GM13976 (cell line): ENCODE measurements at regions not wholly inside any gene's neighbourhood (a gene's known extent, or its start where the extent isn't known, plus 50 kb on each side); places are given as distances from the start of the nearest gene placed in this dataset.

Source experiments
- DNase-seq: peaks from one replicate; pipeline ENCODE4 v3.0.0; 2012; ENCODE audit warnings: low spot score
- CTCF ChIP-seq: IDR thresholded peaks from 2 replicates; pipeline ENCODE4 v1.5.1; 2012; ENCODE audit warnings: borderline replicate concordance, mild to moderate bottlenecking; ENCODE audit not compliant: insufficient read depth; ENCODE audit errors: extremely low read depth, missing control alignments, control extremely low read depth
- in situ Hi-C: fragments of 300-500 bp; cut with MboI; formaldehyde crosslinking; loops from one replicate; pipeline ENCODE4 v1.12.0; 2022; ENCODE audit warnings: low sequenced_read_pairs, mixed read lengths, inconsistent platforms; ENCODE audit not compliant: unreplicated experiment

GRCh38 chr18:75859533-75859932 is 432.0 kb upstream of the SMIM21 start:
- in situ Hi-C loops = no loop called here
- no peak for DNase-seq
- TF ChIP-seq CTCF = no peak

- TF ChIP-seq CTCF = no peak
- in situ Hi-C loops = no loop called here
- no peak for DNase-seq
Measured at GRCh38 chr18:75858754-75859153, 431.3 kb upstream of the SMIM21 start.

GRCh38 chr18:75857558-75857957 is 430.1 kb upstream of the SMIM21 start:
- TF ChIP-seq CTCF = no peak
- in situ Hi-C loops = no loop called here
- DNase-seq = no peak

- in situ Hi-C loops = no loop called here
- TF ChIP-seq CTCF = no peak
- DNase-seq = no peak
Measured at GRCh38 chr18:75854808-75855207, 427.3 kb upstream of the SMIM21 start.

- in situ Hi-C loops = no loop called here
- peak; percentile 19 for TF ChIP-seq CTCF
- no peak for DNase-seq
Measured at GRCh38 chr18:75854174-75854573, 426.7 kb upstream of the SMIM21 start.

GRCh38 chr18:75846321-75846720 is 418.8 kb upstream of the SMIM21 start:
- TF ChIP-seq CTCF = no peak
- in situ Hi-C loops = no loop called here
- DNase-seq = no peak

- no peak for DNase-seq
- TF ChIP-seq CTCF = no peak
- in situ Hi-C loops = no loop called here
Measured at GRCh38 chr18:75845413-75845812, 417.9 kb upstream of the SMIM21 start.
